ENCODE measurements at regions not wholly inside any gene's neighbourhood (a gene's known extent, or its start where the extent isn't known, plus 50 kb on each side); places are given as distances from the start of the nearest gene placed in this dataset.

DNA sequence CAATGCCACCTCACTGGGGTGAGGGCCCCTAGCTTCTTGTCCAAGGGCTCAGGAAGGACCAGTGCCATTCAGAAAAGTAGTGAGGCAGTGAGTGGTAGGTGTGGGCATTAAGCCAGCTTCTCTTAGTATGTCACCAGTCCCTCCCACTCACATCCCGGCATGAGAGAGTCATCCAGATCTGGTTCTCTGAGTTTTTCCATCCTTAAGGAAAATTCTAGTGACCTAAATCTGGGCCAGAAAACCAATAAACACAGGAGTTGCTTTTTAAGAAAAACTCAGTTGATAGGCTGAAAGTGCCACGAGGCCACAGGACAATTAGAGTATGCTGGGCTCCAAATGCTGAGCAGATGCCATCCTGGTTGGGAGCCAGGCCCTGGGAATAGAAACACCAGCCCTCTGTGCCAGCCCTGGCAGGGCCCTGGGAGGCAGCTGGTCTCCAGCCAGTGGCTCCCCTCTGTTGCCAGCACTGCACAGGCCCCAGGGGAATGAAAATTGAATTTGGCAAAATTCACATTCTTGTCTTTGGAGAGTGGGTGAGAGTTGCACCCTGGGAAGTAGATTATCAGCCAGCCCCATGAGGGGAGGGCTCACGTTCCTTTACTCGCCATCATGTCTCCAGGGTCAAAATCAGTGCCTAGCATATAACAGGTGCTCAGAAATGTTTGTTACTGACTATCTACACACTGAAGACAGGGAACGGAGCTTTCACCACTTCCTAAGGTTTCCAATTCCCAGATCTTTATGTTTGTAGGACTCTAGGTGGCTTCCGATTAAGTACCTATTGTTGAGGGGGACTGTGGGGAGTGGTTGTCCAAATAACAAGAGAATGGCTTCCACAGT, 52.8 kb downstream of the FAM43A start:
- DNase-seq (ENCODE audit: low read depth): peak; percentile 81

DNA sequence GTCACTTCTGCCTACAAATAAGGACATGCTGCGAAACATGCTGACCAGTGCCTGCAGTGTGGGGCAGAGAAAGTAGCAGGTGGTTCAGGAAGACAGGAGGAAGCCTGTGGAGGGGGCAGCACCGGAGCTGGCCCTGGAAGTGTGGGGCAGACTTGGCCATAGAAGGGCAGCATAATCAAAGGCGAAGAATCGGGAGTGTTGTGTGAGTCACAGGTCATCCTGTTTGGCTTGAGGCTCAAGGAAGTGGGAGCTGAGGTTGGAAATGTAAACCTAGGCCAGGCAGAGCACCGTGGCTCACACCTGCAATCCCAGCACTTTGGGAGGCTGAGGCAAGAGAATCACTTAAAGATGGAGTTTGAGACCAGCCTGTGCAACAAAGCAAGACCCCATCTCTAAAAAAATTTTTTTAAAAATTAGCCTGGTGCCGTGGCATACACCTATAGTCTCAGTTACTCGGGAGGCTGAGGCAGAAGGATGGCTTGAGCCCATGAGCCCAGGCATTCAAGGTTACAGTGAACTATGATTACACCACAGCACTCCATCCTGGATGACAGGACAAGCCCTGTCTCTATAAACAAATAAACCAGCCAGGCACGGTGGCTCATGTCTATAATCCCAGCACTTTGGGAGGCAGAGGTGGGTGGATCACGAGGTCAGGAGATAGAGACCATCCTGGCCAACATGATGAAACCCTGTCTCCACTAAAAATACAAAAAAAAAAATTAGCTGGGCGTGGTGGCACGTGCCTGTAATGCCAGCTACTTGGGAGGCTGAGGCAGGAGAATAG, 54.0 kb downstream of the FAM43A start:
- DNase-seq (ENCODE audit: low read depth): peak; percentile 67

DNA sequence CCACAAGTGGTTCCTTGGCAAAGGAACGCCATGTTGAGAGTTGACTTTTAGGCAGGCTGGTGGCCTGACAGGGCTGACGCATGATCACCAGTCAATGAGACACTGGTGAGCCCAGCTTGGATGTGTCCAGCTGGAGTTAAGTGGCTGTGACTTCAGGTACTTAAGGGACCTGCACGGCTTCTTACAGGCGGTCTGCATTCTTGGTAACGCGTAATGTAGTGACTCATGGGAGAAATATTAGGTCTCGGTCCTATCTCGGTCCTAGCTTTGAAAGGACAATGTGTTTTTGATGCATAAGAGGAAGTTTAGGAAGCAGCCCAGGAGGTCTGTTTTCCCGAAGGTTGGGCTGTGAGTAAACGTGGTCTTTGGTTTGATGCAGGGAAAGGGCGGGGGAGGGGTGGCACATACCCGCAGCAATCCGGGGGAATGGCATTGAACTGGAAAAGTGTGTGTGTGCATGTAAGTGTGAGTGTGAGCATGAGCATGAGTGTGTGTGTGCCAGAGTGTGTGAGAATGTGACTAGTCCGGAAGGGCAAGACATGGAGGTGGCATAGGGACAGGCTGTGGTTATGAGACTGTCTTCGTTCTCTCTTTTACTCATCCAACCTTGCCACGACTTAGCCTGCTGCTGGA, 55.3 kb downstream of the FAM43A start:
- DNase-seq (ENCODE audit: low read depth): peak; percentile 93

DNA sequence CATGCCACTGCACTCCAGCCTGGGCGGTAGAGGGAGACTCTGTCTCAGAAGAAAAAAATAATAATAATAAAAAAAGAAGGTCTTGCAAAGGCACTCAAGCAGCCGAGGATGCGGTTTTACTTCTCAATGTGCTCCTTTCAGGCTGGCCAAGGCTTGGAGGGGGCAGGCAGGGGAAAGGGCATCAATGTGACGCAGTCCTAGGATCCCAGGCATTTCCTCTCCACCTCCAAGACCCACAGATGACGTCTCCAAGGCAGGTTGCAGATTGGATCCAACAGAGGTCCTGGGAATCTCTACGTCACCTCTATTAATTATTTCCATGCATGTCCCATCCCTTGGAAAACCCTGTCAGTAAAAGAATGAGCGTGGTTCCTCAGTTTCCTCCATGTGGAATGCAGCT, 56.2 kb downstream of the FAM43A start:
- no peak for DNase-seq (ENCODE audit: low read depth)

DNA sequence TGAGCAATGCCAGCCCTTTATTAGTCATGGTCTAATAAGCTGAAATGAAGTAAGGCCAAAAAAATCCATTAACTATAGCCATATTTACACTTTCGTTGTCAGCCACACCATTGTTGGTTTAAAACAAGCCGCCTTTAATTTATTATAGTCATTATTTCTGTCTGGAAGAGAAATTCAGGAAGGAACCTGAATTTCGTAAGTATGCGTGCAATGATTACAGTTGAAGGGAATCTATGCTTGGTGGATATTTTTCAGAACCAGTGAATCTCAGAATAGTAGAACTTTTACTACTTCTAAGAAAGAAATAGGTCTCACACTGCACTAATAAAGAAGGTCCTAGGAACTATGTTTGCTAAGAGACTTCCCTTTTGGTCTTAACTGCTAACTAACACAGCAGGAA, 59.1 kb downstream of the FAM43A start:
- DNase-seq (ENCODE audit: low read depth): no peak

DNA sequence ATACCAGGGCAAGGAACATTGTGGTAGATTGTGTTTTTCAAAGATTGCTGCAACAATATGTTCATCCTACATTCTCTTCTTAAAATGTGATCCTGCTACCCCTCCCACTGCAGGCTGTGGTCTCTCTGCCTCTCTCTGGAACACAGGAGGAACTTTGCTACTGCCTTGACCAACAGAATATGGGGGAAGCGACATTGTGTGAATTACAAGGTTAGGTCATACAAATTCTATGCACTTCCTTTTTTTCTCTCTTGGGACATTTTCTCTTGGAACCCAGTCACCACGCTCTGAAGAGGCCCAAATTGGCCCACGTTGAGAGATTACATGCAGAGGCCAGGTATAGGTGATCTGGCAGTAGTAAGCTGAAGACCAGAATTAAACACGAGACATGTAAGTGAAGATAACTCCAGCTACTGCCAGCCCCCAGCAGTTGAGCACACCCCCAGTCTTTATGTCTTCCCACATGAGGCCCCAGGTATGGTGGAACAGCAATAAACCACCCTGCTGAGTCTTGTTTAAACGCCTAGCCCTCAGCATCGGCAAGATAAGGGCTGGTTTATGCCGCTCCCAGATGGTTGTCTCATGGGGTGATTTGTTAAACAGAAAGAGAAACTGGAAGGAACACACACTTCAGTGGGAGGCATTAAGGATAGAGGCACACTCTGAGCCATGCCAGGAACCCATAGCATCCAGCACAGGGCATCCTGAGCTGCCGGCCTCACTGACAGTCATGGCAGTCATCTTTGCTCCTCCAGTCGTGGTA, 59.9 kb downstream of the FAM43A start:
- DNase-seq (ENCODE audit: low read depth): no peak

DNA sequence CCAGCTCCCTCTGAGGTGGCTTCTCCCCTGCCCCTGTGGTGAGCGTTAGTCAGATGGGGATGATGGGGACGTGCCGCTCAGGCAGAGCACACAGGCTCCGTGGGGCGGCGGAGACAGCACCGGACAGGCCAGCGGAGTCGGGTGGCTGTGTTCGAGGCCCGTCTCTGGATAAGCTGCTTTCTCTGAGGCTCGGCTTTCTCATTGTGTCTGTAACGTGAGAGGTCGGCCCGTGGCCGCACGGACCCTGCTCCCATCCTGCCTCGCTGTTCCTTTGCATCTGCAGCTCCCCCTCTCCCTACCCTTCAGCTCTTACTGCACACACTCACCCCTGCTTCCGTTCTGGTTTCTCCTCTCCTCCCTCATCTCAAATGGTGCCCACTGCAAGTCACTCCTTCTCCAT, 62.5 kb downstream of the FAM43A start:
- no peak for DNase-seq (ENCODE audit: low read depth)

DNA sequence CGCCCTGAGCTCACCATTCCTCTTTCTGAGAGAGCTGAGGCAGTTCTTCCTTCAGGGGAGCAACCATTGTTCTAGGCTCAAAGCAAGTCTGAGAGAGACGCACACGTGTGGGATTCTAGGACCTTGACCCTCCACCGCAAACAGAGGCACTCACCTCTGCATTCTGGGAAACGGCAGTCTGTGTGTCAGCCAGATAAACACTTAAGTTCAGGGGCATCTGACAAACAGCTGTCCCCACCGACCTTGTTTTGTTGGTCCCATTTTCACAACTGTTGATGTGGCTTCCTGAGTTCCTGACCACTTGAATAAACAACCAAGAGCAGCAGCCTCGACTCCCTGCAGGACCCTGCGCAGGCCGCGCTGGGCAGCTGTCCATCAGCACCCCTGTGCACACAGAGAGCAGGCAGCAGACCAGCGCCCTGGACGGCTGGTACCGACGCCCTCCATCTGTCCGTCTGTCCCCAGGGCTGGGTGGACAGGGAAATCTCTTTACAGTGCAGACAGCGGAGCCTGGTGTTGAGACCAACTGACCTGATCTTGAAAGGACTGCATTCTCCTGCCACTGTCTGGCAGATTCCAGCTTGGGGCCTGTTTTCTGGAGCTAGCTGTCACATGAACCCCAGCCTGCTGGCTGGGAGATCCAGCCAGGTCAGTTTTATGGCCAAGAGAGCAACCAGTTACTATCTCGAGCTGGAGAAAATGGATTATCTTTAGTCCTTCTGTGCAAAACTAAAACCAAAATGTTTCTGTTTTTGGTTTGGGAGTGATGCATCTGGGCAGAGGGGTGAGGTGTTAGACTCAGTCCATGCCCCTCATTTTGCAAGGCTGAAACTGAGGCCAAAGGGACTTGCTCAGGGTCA, 64.2 kb downstream of the FAM43A start:
- no peak for DNase-seq (ENCODE audit: low read depth)

DNA sequence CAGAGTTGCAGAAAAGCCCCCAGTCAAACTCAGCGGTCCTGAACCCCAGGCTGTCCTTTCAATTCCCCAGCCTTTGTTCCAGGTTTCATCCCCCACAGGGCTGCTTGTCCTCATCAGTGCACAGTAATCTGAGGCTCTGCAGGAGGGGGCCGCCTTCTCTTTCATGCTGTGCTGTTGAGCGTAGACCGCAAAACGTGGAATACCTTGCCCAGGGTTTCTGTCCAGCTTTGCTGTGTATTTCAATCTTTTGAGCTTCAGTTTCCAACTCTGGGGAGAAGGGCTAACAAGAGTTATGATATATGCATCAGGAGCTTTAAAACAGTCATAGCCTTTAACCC, 64.8 kb downstream of the FAM43A start:
- DNase-seq (ENCODE audit: low read depth): no peak

DNA sequence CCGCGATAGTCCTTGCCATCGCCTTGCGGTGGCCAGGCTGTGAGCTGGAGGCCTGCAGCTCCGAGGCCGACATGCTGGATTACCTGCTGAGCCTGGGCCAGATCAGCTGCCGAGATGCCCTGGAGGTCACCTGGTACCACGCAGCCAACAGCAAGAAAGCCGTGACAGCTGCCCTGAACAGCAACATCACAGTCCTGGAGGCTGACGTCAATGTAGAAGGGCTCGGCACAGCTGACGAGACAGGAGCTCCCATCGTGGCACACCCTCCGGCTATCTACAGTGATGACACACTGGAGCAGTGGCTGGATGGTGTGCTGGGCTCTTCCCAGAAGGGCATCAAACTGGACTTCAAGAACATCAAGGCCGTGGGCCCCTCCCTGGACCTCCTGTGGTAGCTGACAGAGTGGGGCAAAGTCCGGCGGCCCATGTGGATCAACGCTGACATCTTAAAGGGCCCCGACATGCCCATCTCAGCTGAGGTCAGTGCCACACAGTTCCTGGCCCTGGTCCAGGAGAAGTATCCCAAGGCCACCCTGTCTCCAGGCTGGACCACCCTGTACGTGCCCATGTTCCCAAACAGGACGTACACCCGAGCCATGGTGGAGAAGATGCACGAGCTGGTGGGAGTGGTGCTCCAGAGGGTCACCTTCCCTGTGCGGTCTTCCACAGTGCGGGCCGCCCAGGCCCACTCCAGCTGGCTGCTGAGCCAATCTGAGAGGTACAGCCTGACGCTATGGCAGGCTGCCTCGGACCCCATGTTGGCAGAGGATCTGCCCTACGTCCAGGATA, 70.2 kb downstream of the FAM43A start:
- no peak for DNase-seq (ENCODE audit: low read depth)

DNA sequence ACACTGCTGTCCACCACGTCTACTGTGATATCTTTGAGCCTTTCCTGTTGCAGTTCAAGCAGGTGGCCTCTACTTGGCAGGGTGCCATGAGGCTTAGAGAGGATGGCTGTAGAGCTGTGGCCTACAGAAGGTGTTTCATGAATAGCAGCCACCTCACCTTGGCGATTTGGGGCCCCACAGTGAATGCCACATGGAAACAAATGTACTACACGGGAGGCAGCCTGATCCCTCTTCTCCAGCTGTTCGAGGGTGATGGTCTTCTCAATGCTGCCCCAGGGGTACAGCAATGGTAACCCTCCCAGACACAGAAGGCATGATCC, 70.7 kb downstream of the FAM43A start:
- DNase-seq (ENCODE audit: low read depth): no peak

DNA sequence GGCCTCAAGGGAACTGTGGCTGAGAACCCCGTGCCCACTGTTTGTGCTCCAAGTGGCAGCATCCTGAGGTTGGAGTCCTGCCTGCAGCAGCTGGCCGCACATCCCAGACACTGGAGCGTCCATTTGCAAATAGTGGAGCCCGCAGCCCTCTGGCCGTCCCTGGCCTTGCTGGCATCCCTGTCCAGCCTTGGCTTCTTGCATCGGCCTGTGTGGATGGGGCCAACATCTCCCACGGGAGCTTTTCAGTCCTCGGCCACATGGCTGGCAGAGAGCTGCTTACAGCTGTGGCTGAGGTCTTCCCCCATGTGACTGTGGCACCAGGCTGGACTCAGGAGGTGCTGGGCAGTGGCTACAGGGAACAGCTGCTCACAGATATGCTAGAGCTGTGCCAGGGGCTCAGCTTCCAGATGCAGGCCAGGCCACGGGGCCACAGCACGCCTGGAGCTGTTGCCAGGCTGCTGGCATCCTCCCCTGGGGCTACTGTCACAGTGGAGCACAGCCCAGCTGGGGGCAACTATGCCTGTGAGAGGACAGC, 71.2 kb downstream of the FAM43A start:
- no peak for DNase-seq (ENCODE audit: low read depth)

DNA sequence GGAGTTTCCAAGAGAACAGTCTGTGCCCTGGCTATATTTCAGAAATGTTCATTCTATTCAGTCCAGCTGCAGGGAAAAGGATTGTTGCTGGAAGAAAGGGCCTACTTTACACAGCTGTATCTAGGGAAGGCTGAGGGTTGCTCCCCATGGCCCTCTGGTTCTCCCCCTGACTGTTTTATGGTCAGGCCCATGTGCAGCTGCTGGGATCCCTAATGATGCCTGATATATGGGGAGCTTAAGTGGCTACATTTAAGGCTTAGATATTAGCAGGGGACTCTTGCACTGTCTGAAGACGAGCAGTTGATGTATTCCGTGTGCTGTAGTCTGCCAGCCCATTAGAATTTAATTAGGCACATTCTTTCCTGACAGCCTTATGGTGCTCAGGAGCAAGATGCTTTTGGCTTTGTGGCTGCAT, 72.0 kb downstream of the FAM43A start:
- no peak for DNase-seq (ENCODE audit: low read depth)

DNA sequence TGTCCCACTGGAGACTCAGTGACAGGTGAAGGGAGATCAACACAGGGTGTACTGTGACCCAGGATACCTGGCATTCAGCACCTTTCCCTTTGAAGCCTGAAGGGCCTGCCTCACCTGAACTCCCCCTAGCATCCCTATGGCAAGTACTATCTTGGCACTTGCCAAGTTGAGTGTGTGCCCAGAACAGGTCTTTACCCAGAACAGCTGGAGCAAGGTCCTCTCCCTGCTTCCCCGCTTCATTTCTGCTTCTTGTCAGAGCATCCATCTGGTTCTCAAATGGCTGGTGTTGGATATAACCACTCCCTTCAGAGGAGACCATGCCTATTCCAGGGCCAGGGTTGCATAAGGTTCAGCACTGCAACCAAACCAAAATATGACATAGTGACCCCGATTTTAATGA, 73.0 kb downstream of the FAM43A start:
- no peak for DNase-seq (ENCODE audit: low read depth)

DNA sequence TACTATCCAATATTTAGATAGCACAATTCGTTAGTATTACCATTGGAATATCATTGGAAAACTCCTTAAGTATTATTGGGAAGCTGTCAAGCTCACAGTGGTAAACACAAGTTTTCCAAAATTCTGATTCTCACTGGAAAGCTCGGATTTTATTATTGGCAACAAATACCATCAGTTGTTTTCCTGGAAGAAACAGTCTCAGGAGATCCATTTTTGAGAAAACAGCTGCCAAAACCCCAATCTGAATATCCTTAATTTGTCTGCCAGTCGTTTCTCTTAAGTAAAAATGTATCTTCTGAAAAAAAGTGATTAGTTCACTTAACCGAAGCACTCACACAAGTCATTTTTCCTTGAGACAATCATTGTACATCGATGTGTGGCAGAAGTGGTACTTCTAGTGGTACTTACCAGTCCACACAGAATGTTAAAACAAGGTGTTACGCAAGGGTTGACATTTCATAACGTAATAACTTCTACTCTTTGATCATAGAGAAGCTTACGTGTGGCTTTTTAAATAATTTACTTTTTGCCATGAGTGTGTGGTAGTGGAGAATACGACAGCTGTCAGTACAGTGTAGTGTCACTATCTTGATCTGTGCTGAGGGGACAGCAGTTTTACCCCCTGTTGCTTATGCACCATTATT, 74.9 kb downstream of the FAM43A start:
- DNase-seq (ENCODE audit: low read depth): no peak

DNA sequence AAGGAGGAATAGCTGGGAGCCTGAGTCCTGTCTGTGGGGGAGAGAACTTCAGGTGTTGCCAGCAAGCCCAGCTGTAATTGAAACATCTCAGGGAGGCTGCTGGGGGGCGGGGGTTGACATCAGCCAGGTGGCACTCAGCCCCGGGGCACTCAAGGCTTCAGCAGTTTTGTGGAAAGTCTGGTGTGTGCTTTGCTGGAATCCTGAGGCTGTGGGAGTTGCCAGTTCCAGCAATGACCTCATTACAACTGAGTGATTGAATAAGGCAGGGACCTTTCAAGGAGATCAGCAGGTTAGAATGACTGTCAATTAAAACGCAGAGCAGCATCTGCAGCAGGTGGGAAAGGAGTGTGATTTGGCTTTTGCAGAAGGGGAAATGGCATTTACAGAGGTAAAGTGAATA, 75.7 kb downstream of the FAM43A start:
- DNase-seq (ENCODE audit: low read depth): peak; percentile 68

DNA sequence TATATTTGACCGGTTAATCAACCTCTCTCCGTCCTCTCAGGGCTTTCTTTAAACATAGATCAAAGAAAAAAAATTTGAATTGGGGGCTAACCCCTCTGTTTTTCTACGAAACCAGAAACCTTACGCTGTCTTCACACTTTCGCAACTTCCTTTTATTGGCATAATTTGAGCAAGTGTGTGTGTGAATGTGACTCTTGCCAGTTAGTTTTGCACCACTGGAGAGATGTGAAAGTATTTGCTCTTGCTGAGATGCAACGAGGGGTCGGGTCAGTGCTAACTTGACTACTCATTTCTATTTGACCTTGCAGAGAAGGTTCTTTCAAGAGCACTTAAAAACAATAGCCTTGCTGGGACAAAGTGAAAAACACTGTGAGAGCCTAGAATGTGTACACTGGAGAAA, 81.2 kb downstream of the FAM43A start:
- peak; percentile 22 for DNase-seq (ENCODE audit: low read depth)

DNA sequence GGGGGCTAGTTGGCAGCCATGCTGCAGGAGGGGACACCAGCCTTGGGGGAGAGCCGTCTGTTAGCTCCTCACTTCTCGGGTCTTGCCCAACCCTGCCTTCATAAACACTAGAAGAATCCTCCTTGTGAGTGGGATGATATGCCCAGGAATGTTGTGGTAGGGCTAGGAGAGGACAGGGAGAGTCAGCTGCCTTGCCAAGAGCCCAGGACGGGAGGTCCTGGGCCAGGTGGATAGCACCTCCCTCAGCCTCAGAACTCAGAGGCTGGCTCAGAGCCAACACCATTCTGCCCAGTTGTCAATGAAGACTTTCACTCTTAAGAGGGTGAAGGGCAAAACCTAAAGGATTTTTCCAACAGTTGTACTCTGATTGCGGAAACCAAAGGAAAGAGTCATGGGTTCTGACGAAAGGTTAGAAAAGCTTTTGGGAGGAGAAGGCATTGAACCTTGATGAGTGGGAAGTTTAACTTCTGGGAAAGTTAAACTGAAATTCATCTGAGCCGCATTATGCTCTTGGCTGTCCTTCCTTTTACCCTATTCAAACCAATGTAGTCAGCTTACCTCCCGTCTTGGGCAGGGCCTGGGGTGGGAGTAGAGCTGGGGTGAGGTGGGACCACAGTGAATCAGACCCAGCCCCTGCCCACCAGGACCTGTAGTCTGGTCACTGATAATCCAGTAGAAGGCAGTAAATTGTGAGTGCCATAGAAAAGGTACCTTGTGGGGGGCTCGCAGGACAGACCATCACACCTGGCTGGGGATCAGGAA, 81.9 kb downstream of the FAM43A start:
- DNase-seq (ENCODE audit: low read depth): peak; percentile 25

DNA sequence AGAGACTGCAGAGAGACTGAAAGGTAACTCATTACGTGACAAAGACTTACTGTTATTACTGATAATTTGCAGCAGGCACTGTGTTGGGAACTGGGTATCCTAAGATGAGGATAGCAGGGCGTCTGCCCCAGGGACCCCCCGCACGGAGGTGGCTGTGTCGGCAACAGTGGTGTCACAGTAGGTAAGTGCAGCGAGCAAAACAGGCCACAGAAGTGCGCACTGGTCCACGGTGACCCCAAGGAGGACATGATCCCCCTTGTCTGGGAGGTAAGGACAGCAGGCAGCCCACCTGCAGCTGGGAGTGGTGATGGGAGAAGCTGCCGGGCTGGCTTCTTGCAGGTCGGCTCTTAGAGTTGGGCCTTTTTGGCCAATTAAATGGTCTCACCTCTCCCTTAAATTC, 82.9 kb downstream of the FAM43A start:
- no peak for DNase-seq (ENCODE audit: low read depth)
